Upper lobe of right lung (tissue), 1 donor: ENCODE measurements at regions not wholly inside any gene's neighbourhood (a gene's known extent, or its start where the extent isn't known, plus 50 kb on each side); places are given as distances from the start of the nearest gene placed in this dataset.

Experiments
- ATAC-seq: fragments of 200-7000 bp; cut with Tn5 transposase; one replicate; pipeline ENCODE4 v1.9.1; 2020; ENCODE audit warnings: mild to moderate bottlenecking, moderate library complexity
- DNase-seq: peaks from one replicate; pipeline ENCODE4 v3.0.0-alpha.2; 2020
- H3K27ac ChIP-seq: fragments of 200-600 bp; one replicate; pipeline ENCODE4 v1.8.0; 2022
- H3K27me3 ChIP-seq: fragments of 200-600 bp; one replicate; pipeline ENCODE4 v1.8.0; 2022; ENCODE audit warnings: mild to moderate bottlenecking
- H3K36me3 ChIP-seq: fragments of 200-600 bp; one replicate; pipeline ENCODE4 v1.8.0; 2022
- H3K4me1 ChIP-seq: fragments of 200-600 bp; one replicate; pipeline ENCODE4 v1.8.0; 2022
- H3K4me3 ChIP-seq: fragments of 200-600 bp; one replicate; pipeline ENCODE4 v1.8.0; 2022; ENCODE audit warnings: mild to moderate bottlenecking
- H3K9me3 ChIP-seq: fragments of 200-600 bp; one replicate; pipeline ENCODE4 v1.8.0; 2022
- intact Hi-C: fragments of 100-400 bp; cut with DNase I; formaldehyde crosslinking; loops from one replicate; pipeline ENCODE4 v1.11.0; 2022
- TF ChIP-seq, protein P1 (sequence below): fragments of 200-600 bp; IDR thresholded peaks from one replicate; pipeline ENCODE4 v1.8.0; 2022; ENCODE audit warnings: antibody characterized with exemption
- donor health status: DM: no; HTN: yes; CAD: no; lungs with severe emphysema.

DNA sequence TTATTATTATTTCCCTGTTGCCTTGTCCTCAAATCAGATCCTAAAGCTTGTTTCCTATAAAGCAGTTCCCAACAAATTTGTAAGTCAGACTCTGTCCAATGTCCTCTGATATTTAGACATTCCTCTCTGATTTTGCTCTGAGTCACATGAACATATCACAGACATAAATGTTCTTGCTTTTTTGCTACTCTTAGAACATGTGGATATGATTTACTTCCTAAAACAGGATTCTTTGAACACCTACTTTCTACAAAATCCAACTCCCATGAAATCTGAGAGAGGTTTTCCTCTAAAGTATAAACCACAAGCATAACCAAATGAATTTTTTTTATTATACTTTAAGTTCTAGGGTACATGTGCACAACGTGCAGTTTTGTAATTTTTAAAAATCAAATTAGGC, 181.3 kb upstream of the SLC38A2 start:
- ATAC-seq (no peak), DNase-seq (no peak)
- H3K4me1 ChIP-seq: no peaks in the 10 kb centered on the region
- TF ChIP-seq, protein P1, sequence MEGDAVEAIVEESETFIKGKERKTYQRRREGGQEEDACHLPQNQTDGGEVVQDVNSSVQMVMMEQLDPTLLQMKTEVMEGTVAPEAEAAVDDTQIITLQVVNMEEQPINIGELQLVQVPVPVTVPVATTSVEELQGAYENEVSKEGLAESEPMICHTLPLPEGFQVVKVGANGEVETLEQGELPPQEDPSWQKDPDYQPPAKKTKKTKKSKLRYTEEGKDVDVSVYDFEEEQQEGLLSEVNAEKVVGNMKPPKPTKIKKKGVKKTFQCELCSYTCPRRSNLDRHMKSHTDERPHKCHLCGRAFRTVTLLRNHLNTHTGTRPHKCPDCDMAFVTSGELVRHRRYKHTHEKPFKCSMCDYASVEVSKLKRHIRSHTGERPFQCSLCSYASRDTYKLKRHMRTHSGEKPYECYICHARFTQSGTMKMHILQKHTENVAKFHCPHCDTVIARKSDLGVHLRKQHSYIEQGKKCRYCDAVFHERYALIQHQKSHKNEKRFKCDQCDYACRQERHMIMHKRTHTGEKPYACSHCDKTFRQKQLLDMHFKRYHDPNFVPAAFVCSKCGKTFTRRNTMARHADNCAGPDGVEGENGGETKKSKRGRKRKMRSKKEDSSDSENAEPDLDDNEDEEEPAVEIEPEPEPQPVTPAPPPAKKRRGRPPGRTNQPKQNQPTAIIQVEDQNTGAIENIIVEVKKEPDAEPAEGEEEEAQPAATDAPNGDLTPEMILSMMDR: no peak
- no peaks in the 10 kb centered on the region for H3K9me3 ChIP-seq
- H3K27ac ChIP-seq: no peak overlapping the region
- H3K4me3 ChIP-seq: no peak overlapping the region
- H3K36me3 ChIP-seq: no peaks in the 10 kb centered on the region
- H3K27me3 ChIP-seq: no peaks in the 10 kb centered on the region
- intact Hi-C loops: no loop called here

DNA sequence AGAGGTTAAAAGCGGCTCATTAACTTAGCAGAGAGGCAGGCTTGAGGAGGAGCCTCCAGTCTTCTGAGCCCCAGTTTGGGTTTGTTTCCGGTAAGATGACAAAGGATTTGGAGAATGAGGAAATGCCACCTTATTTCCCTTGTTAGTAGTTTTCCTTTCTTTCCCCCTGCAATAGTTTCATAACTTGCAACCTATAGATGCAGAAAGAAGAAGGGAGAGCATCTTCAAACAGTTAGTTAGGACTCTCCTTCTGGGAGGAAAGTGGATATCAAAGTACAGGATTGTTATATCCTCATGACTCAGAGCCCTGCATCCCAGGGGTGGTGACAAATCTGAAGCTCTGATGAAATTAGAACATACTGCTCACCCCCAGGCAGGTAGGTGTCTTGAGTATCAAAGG, 180.7 kb upstream of the SLC38A2 start:
- H3K4me3 ChIP-seq: no peak overlapping the region
- no peaks in the 10 kb centered on the region for H3K4me1 ChIP-seq
- TF ChIP-seq, protein P1: no peak
- DNase-seq (no peak), ATAC-seq (no peak)
- no peaks in the 10 kb centered on the region for H3K36me3 ChIP-seq
- no peak overlapping the region for H3K27ac ChIP-seq
- intact Hi-C loops: no loop called here
- no peaks in the 10 kb centered on the region for H3K27me3 ChIP-seq
- H3K9me3 ChIP-seq: no peaks in the 10 kb centered on the region

DNA sequence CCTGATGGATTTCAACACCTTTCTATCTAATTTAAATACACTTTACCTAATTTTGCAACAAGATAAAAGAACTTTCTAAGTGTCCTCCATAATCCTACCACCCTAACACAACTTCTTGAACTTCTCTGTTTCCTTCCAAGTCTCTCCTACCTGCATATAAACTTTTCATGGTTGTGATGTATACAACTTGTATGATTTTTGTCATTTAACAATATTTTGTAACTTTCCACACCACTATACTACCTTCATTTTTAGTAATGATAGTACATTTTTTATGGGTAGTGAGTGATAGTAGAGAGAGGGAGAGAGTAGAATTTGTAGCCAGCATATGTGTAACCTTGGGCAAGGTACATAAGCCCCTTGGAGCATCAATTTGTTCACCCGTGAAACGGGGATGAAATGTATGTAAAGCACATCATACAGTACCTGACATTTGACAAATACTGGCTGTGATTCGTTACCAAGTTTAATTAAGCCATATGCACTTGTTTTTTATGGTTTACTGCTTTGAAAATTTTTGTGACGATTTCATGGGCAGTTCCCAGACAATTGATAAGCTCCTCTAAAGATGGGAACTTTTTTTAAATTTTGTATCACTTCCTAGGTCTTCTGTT, 177.8 kb upstream of the SLC38A2 start:
- DNase-seq (no peak), ATAC-seq (no peak)
- no peaks in the 10 kb centered on the region for H3K36me3 ChIP-seq
- no peaks in the 10 kb centered on the region for H3K4me1 ChIP-seq
- no peak overlapping the region for H3K27ac ChIP-seq
- intact Hi-C loops: no loop called here
- H3K9me3 ChIP-seq: no peaks in the 10 kb centered on the region
- no peak overlapping the region for H3K4me3 ChIP-seq
- H3K27me3 ChIP-seq: no peaks in the 10 kb centered on the region
- TF ChIP-seq, protein P1: no peak

DNA sequence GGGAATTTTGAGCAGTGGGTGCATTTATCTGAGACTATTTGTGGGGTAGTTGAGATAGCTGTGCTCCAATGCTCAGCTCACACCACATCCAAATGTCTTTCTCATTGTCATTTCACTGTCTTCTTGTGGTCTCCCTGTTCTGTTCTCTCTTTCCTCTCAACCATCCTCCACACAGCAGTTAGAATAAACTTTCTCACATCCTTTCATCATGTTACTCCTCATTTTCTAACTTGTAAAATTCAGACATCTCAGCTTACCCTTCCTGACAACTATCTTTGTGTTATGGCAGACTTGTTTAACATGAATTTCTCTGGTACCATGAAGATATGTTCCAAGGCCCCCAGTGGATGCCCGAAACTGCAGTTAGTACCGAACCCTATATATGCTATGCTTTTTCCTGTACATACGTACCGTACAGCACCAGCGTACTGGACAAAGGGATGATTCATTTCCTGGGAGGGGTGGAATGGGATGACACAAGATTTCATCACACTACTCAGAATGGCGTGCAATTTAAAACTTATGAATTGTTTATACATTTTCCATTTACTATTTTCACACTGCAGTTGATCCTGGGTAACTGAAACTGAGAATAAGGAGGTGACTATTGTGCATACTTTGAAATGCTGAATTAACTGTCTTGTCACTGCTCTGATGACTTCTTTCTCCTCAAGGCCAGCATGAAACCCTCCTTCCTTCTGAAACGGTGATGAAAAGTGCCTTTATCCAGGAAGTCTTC, 177.1 kb upstream of the SLC38A2 start:
- Histone ChIP-seq H3K4me3 (no peak overlapping the region), H3K36me3 (no peaks in the 10 kb centered on the region), H3K27me3 (no peaks in the 10 kb centered on the region), H3K27ac (no peak overlapping the region), H3K9me3 (no peaks in the 10 kb centered on the region), H3K4me1 (no peaks in the 10 kb centered on the region)
- TF ChIP-seq, protein P1: no peak
- peak; percentile 58 for ATAC-seq
- intact Hi-C loops: no loop called here
- DNase-seq: no peak

DNA sequence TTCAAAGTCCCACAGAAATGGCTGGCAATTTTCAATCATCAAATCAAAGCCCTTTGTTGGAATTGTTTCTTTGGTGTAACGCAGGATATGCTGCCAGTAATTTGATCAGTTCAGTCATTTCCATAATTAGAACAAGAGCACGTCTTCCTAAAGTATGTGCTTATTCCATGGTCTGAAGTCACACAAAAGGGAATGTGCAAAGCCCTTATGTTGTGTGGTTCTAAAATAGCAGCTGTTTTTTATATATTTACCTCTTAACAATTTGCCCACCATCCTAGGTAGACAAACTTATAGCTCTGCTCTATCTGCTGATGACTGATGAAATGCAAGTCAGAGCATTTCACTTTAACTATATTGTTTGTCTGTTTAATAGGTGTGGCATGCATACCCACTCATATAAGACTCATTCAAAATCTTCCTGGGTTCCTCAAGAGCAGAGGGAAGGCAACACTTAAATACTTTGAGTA, 176.1 kb upstream of the SLC38A2 start:
- ATAC-seq (no peak), DNase-seq (no peak)
- H3K36me3 ChIP-seq: no peaks in the 10 kb centered on the region
- H3K4me1 ChIP-seq: no peaks in the 10 kb centered on the region
- H3K9me3 ChIP-seq: no peaks in the 10 kb centered on the region
- intact Hi-C loops: no loop called here
- H3K27me3 ChIP-seq: no peaks in the 10 kb centered on the region
- no peak overlapping the region for H3K4me3 ChIP-seq
- TF ChIP-seq, protein P1: no peak
- no peak overlapping the region for H3K27ac ChIP-seq
